ENCODE measurements at regions not wholly inside any gene's neighbourhood (a gene's known extent, or its start where the extent isn't known, plus 50 kb on each side); places are given as distances from the start of the nearest gene placed in this dataset.

GRCh38 chr2:120583121-120583520 is 152.5 kb upstream of the GLI2 start:
- no peak for TF ChIP-seq CTCF (IDR thresholded peaks at IDR 0.05)
- TF ChIP-seq POLR2A (IDR thresholded peaks at IDR 0.05) = no peak
